ENCODE measurements at regions not wholly inside any gene's neighbourhood (a gene's known extent, or its start where the extent isn't known, plus 50 kb on each side); places are given as distances from the start of the nearest gene placed in this dataset.

DNA sequence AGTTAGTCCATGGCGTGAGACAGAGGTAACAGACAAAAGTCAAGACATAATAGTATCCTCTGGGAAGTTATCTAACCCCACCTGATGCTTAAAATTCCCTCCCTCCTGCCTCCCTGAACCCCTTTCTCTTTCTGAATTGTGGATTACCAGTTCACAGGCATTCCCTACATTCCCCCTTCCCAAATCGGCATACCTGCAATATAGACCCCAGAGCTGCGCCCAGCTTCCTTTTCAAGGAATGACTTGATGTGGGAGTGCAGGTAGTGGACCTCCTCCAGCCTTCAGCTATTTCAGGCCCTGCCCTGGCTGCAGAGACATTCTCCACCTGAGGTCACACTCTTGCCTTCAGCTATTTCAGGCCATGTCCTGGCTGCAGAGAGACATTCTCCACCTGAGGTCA, 111.1 kb upstream of the KLF7 start:
- Histone ChIP-seq H3K9ac (ENCODE audit: low read depth, low read length, poor library complexity, severe bottlenecking) (no peak overlapping the region), H2AFZ (ENCODE audit: low read length) (no peak overlapping the region), H3K9me3 (ENCODE audit: insufficient read depth, low read depth, low read length) (peaks cover 4% of the 10 kb centered on the region; the same call in 1 of the 2 replicates), H3F3A (ENCODE audit: low read depth) (no peaks in the 10 kb centered on the region), H3K9me2 (replicated peaks; ENCODE audit: low read depth, low read length) (no peaks in the 10 kb centered on the region), H3K36me3 (ENCODE audit: insufficient read depth, low read length) (no peaks in the 10 kb centered on the region), H3K4me3 (ENCODE audit: low read length, poor library complexity, severe bottlenecking) (no peak overlapping the region), H3K4me1 (ENCODE audit: insufficient read depth, low read length, poor library complexity, severe bottlenecking) (peaks cover 6% of the 10 kb centered on the region), H3K27me3 (ENCODE audit: insufficient read depth, low read length, poor library complexity, severe bottlenecking) (no peaks in the 10 kb centered on the region), H4K20me1 (ENCODE audit: insufficient read depth, low read length, poor library complexity, severe bottlenecking) (no peaks in the 10 kb centered on the region), H3K79me2 (ENCODE audit: insufficient read depth, low read length) (no peaks in the 10 kb centered on the region), H3K4me2 (ENCODE audit: low read depth, low read length, poor library complexity, severe bottlenecking) (no peak overlapping the region)
- TF ChIP-seq, protein P1, sequence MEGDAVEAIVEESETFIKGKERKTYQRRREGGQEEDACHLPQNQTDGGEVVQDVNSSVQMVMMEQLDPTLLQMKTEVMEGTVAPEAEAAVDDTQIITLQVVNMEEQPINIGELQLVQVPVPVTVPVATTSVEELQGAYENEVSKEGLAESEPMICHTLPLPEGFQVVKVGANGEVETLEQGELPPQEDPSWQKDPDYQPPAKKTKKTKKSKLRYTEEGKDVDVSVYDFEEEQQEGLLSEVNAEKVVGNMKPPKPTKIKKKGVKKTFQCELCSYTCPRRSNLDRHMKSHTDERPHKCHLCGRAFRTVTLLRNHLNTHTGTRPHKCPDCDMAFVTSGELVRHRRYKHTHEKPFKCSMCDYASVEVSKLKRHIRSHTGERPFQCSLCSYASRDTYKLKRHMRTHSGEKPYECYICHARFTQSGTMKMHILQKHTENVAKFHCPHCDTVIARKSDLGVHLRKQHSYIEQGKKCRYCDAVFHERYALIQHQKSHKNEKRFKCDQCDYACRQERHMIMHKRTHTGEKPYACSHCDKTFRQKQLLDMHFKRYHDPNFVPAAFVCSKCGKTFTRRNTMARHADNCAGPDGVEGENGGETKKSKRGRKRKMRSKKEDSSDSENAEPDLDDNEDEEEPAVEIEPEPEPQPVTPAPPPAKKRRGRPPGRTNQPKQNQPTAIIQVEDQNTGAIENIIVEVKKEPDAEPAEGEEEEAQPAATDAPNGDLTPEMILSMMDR (conservative IDR thresholded peaks at IDR 0.05; ENCODE audit: low read length) = no peak
- no peak for TF ChIP-seq EZH2phosphoT487 (IDR thresholded peaks at IDR 0.05; ENCODE audit: borderline replicate concordance)

GRCh38 chr2:207279520-207279919, 113.8 kb upstream of the KLF7 start:
- H3K9me2 ChIP-seq (replicated peaks; ENCODE audit: low read depth, low read length) = no peaks in the 10 kb centered on the region
- H3K9ac ChIP-seq (ENCODE audit: low read depth, low read length, poor library complexity, severe bottlenecking) = no peak overlapping the region
- no peak overlapping the region for H3K4me3 ChIP-seq (ENCODE audit: low read length, poor library complexity, severe bottlenecking)
- no peaks in the 10 kb centered on the region for H3K36me3 ChIP-seq (ENCODE audit: insufficient read depth, low read length)
- TF ChIP-seq, protein P1 (conservative IDR thresholded peaks at IDR 0.05; ENCODE audit: low read length) = no peak
- TF ChIP-seq EZH2phosphoT487 (IDR thresholded peaks at IDR 0.05; ENCODE audit: borderline replicate concordance) = no peak
- H3K79me2 ChIP-seq (ENCODE audit: insufficient read depth, low read length) = no peaks in the 10 kb centered on the region
- peaks cover 4% of the 10 kb centered on the region; the same call in 1 of the 2 replicates for H3K9me3 ChIP-seq (ENCODE audit: insufficient read depth, low read depth, low read length)
- H4K20me1 ChIP-seq (ENCODE audit: insufficient read depth, low read length, poor library complexity, severe bottlenecking) = no peaks in the 10 kb centered on the region
- no peak overlapping the region for H2AFZ ChIP-seq (ENCODE audit: low read length)
- no peaks in the 10 kb centered on the region for H3K27me3 ChIP-seq (ENCODE audit: insufficient read depth, low read length, poor library complexity, severe bottlenecking)
- no peak overlapping the region for H3K4me2 ChIP-seq (ENCODE audit: low read depth, low read length, poor library complexity, severe bottlenecking)
- no peaks in the 10 kb centered on the region for H3F3A ChIP-seq (ENCODE audit: low read depth)
- H3K4me1 ChIP-seq (ENCODE audit: insufficient read depth, low read length, poor library complexity, severe bottlenecking) = peaks cover 24% of the 10 kb centered on the region

- Histone ChIP-seq H3K9ac (ENCODE audit: low read depth, low read length, poor library complexity, severe bottlenecking) (no peak overlapping the region), H3K9me3 (ENCODE audit: insufficient read depth, low read depth, low read length) (no peaks in the 10 kb centered on the region), H3K4me3 (ENCODE audit: low read length, poor library complexity, severe bottlenecking) (no peak overlapping the region), H3K36me3 (ENCODE audit: insufficient read depth, low read length) (no peaks in the 10 kb centered on the region), H3F3A (ENCODE audit: low read depth) (no peaks in the 10 kb centered on the region; the same call in 1 of the 2 replicates), H3K79me2 (ENCODE audit: insufficient read depth, low read length) (no peaks in the 10 kb centered on the region), H3K4me1 (ENCODE audit: insufficient read depth, low read length, poor library complexity, severe bottlenecking) (peaks cover 36% of the 10 kb centered on the region), H3K27me3 (ENCODE audit: insufficient read depth, low read length, poor library complexity, severe bottlenecking) (no peaks in the 10 kb centered on the region), H4K20me1 (ENCODE audit: insufficient read depth, low read length, poor library complexity, severe bottlenecking) (no peaks in the 10 kb centered on the region), H3K9me2 (replicated peaks; ENCODE audit: low read depth, low read length) (no peaks in the 10 kb centered on the region), H3K4me2 (ENCODE audit: low read depth, low read length, poor library complexity, severe bottlenecking) (no peak overlapping the region), H2AFZ (ENCODE audit: low read length) (no peak overlapping the region)
- TF ChIP-seq EZH2phosphoT487 (IDR thresholded peaks at IDR 0.05; ENCODE audit: borderline replicate concordance) = no peak
- TF ChIP-seq, protein P1 (conservative IDR thresholded peaks at IDR 0.05; ENCODE audit: low read length) = no peak
Measured at GRCh38 chr2:207281436-207281835, 115.7 kb upstream of the KLF7 start.

All from Loucy (cell line).